ENCODE measurements at regions not wholly inside any gene's neighbourhood (a gene's known extent, or its start where the extent isn't known, plus 50 kb on each side); places are given as distances from the start of the nearest gene placed in this dataset.

DNA sequence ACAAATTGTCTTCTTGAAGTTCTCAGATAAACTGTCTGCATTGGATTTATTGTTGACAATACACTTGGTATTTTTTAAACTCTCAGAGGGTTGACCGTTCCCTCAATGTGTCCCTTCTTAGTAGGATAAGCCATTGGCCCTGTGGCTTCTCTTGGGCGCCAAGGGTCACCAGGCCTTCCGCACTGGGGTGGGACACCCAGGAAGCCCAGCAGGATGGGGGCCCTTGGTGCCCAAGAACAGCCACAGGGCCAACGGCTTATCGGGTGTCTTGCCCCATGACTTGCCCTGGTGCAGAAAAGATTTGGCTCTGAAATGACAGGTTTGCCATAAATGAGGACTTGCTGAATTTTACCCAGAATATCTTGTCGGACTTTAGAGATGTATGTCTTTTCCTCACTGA is 375.0 kb downstream of the IRX2 start:
- TF ChIP-seq EP300 (IDR thresholded peaks at IDR 0.05), result no peak
- no peak for TF ChIP-seq POLR2A (IDR thresholded peaks at IDR 0.05)

All from ovary (tissue), 1 donor.